ENCODE measurements at regions not wholly inside any gene's neighbourhood (a gene's known extent, or its start where the extent isn't known, plus 50 kb on each side); places are given as distances from the start of the nearest gene placed in this dataset.
"Not testable (repeated sequence)": the region's sequence is repeated elsewhere in the genome, so short reads cannot be mapped to it uniquely, and the experiment has no call there.

- no peak overlapping the region for H2AFZ ChIP-seq (ENCODE audit: low read depth, low read length)
- TF ChIP-seq REST (IDR thresholded peaks at IDR 0.05; ENCODE audit: borderline replicate concordance) (no peak), CTCF (IDR thresholded peaks at IDR 0.05; ENCODE audit: poor library complexity, severe bottlenecking) (no peak), SMC3 (conservative IDR thresholded peaks at IDR 0.05; ENCODE audit: poor library complexity) (no peak), TAF1 (IDR thresholded peaks at IDR 0.05; ENCODE audit: low read depth) (no peak)
- H3K4me3 ChIP-seq (ENCODE audit: low read length): no peak overlapping the region
- no peaks in the 10 kb centered on the region for H3F3A ChIP-seq (ENCODE audit: insufficient read depth, low read length, poor library complexity, severe bottlenecking)
- no peaks in the 10 kb centered on the region for H3K9me3 ChIP-seq (ENCODE audit: low read length)
- H3K27ac ChIP-seq (ENCODE audit: low read length): no peak overlapping the region
- H3K9me2 ChIP-seq (ENCODE audit: insufficient read depth, low read length): no peaks in the 10 kb centered on the region
- H3K79me2 ChIP-seq (replicated peaks; ENCODE audit: insufficient read depth, low read length): no peaks in the 10 kb centered on the region
- no peaks in the 10 kb centered on the region for H4K20me1 ChIP-seq (ENCODE audit: insufficient read depth)
- H3K36me3 ChIP-seq (ENCODE audit: insufficient read depth, low read length): no peaks in the 10 kb centered on the region
- no peak overlapping the region for H3K4me2 ChIP-seq (ENCODE audit: low read length)
- no peaks in the 10 kb centered on the region for H3K27me3 ChIP-seq (ENCODE audit: insufficient read depth, low read depth, low read length)
- H3K9ac ChIP-seq (ENCODE audit: low read length): no peak overlapping the region
These were observed 847.7 kb downstream of the EPHA3 start for GRCh38 chr3:89955156-89955555.

GRCh38 chr3:89957451-89957850 lies 850.0 kb downstream of the EPHA3 start:
- no peak for TF ChIP-seq RAD21 (conservative IDR thresholded peaks at IDR 0.05)
- TF ChIP-seq EP300 (conservative IDR thresholded peaks at IDR 0.05; ENCODE audit: poor library complexity, severe bottlenecking): no peak
- no peak for TF ChIP-seq SMC3 (conservative IDR thresholded peaks at IDR 0.05; ENCODE audit: poor library complexity)
- TF ChIP-seq MXI1 (conservative IDR thresholded peaks at IDR 0.05; ENCODE audit: poor library complexity, severe bottlenecking): no peak
- no peak for TF ChIP-seq CTCF (IDR thresholded peaks at IDR 0.05; ENCODE audit: poor library complexity, severe bottlenecking)
- TF ChIP-seq POLR2AphosphoS5 (IDR thresholded peaks at IDR 0.05): no peak
- no peak for TF ChIP-seq TAF1 (IDR thresholded peaks at IDR 0.05; ENCODE audit: low read depth)
- no peak for TF ChIP-seq REST (IDR thresholded peaks at IDR 0.05; ENCODE audit: borderline replicate concordance)
- TF ChIP-seq EZH2 (IDR thresholded peaks at IDR 0.05; ENCODE audit: borderline replicate concordance, insufficient read depth, low read length, poor library complexity, severe bottlenecking): no peak

DNA sequence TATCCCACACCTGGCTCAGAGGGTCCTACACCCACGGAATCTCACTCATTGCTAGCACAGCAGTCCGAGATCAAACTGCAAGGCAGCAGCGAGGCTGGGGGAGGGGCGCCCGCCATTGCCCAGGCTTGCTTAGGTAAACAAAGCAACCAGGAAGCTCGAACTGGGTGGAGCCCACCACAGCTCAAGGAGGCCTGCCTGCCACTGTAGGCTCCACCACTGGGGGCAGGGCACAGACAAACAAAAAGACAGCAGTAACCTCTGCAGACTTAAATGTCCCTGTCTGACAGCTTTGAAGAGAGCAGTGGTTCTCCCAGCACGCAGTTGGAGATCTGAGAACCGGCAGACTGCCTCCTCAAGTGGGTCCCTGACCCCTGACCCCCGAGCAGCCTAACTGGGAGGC lies 850.7 kb downstream of the EPHA3 start:
- not testable (repeated sequence) for H3K9ac ChIP-seq (ENCODE audit: low read length); H4K20me1 ChIP-seq (ENCODE audit: insufficient read depth); H3K4me3 ChIP-seq (ENCODE audit: low read length); H2AFZ ChIP-seq (ENCODE audit: low read depth, low read length); H3K27me3 ChIP-seq (ENCODE audit: insufficient read depth, low read depth, low read length); H3K4me2 ChIP-seq (ENCODE audit: low read length); H3K79me2 ChIP-seq (replicated peaks; ENCODE audit: insufficient read depth, low read length); H3K9me3 ChIP-seq (ENCODE audit: low read length); H3K27ac ChIP-seq (ENCODE audit: low read length); H3K36me3 ChIP-seq (ENCODE audit: insufficient read depth, low read length); H3F3A ChIP-seq (ENCODE audit: insufficient read depth, low read length, poor library complexity, severe bottlenecking); H3K9me2 ChIP-seq (ENCODE audit: insufficient read depth, low read length)

More at GRCh38 chr3:89957451-89957850, 850.0 kb downstream of the EPHA3 start:
- Histone ChIP-seq H3K4me2 (ENCODE audit: low read length) (no peak overlapping the region), H4K20me1 (ENCODE audit: insufficient read depth) (no peaks in the 10 kb centered on the region), H3K27ac (ENCODE audit: low read length) (no peak overlapping the region), H3K36me3 (ENCODE audit: insufficient read depth, low read length) (no peaks in the 10 kb centered on the region), H2AFZ (ENCODE audit: low read depth, low read length) (no peak overlapping the region), H3K9me3 (ENCODE audit: low read length) (no peaks in the 10 kb centered on the region), H3K27me3 (ENCODE audit: insufficient read depth, low read depth, low read length) (no peaks in the 10 kb centered on the region), H3F3A (ENCODE audit: insufficient read depth, low read length, poor library complexity, severe bottlenecking) (no peaks in the 10 kb centered on the region), H3K9ac (ENCODE audit: low read length) (no peak overlapping the region), H3K9me2 (ENCODE audit: insufficient read depth, low read length) (no peaks in the 10 kb centered on the region), H3K4me3 (ENCODE audit: low read length) (no peak overlapping the region), H3K79me2 (replicated peaks; ENCODE audit: insufficient read depth, low read length) (no peaks in the 10 kb centered on the region)
